Neutrophil (primary cell): ENCODE measurements at regions not wholly inside any gene's neighbourhood (a gene's known extent, or its start where the extent isn't known, plus 50 kb on each side); places are given as distances from the start of the nearest gene placed in this dataset.

Experiments used
- H3K27ac ChIP-seq: fragments of 200-600 bp; sonication (generic); 2 replicates; pipeline ENCODE4 v1.5.1; 2016; ENCODE audit warnings: mild to moderate bottlenecking, moderate library complexity
- H3K27me3 ChIP-seq: fragments of 200-600 bp; sonication (generic); 2 replicates; pipeline ENCODE4 v1.6.0; 2016; ENCODE audit warnings: mild to moderate bottlenecking
- H3K36me3 ChIP-seq: fragments of 200-600 bp; sonication (generic); 2 replicates; pipeline ENCODE4 v1.5.1; 2017
- H3K4me1 ChIP-seq, 2 experiments: fragments of 200-600 bp in 1 of 2; sonication (generic) in 1 of 2; 1 replicate in 1 of 2; 2 replicates in 1 of 2; pipeline versions ENCODE4 v1.5.1 to v1.6.1; 2013 to 2016; ENCODE audit warnings: low read depth in 1 of 2, low read length in 1 of 2, mild to moderate bottlenecking in 1 of 2, moderate library complexity in 1 of 2; ENCODE audit not compliant: control insufficient read depth in 1 of 2, insufficient read depth in 1 of 2
- H3K4me3 ChIP-seq, 2 experiments: fragments of 200-600 bp in 1 of 2; sonication (generic) in 1 of 2; 1 replicate in 1 of 2; 2 replicates in 1 of 2; pipeline ENCODE4 v1.5.1; 2013 to 2016; ENCODE audit warnings: low read depth in 1 of 2, low read length in 1 of 2, mild to moderate bottlenecking in 1 of 2, moderate library complexity in 1 of 2
- H3K9me3 ChIP-seq: fragments of 200-600 bp; sonication (generic); 2 replicates; pipeline ENCODE4 v1.5.1; 2016
- CTCF ChIP-seq: fragments of 200-600 bp; sonication (generic); IDR thresholded peaks from 2 replicates; pipeline ENCODE4 v1.5.1; 2016; ENCODE audit warnings: antibody characterized with exemption

GRCh38 chr2:22719396-22719795 lies 665.6 kb upstream of the KLHL29 start:
- no peaks in the 10 kb centered on the region for H3K9me3 ChIP-seq
- no peak overlapping the region for H3K27ac ChIP-seq
- no peaks in the 10 kb centered on the region for H3K27me3 ChIP-seq
- H3K4me3 ChIP-seq, result no peak overlapping the region
- no peaks in the 10 kb centered on the region for H3K36me3 ChIP-seq
- H3K4me1 ChIP-seq, result no peaks in the 10 kb centered on the region
- TF ChIP-seq CTCF, result no peak

DNA sequence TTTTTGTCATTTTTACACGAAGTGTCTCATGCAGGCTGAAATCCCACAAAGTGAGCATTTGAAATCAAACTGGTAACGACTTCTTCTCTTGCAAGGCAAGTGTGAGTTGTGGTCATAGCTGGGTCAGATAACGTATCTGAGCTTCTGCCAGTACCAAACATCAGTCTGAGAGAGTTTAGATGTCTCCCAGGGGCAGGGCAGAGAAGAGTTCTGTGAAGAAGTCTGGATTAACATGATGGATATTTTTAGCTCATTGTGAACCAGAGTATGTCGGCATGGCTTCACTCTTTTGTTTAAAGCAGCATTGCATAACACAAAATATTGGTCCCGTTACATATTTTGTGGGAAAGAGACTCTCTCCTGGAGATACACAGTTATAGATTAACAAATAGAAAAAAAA lies 655.5 kb upstream of the KLHL29 start:
- no peak for TF ChIP-seq CTCF
- no peak overlapping the region for H3K4me3 ChIP-seq
- H3K27me3 ChIP-seq, result no peaks in the 10 kb centered on the region
- H3K27ac ChIP-seq, result no peak overlapping the region
- no peaks in the 10 kb centered on the region for H3K4me1 ChIP-seq
- H3K36me3 ChIP-seq, result no peaks in the 10 kb centered on the region
- no peaks in the 10 kb centered on the region for H3K9me3 ChIP-seq

- Histone ChIP-seq H3K4me1 (no peaks in the 10 kb centered on the region), H3K27me3 (no peaks in the 10 kb centered on the region), H3K27ac (no peak overlapping the region), H3K36me3 (no peaks in the 10 kb centered on the region), H3K4me3 (no peak overlapping the region), H3K9me3 (no peaks in the 10 kb centered on the region)
- no peak for TF ChIP-seq CTCF
Measured at GRCh38 chr2:22734373-22735045, 650.5 kb upstream of the KLHL29 start.

DNA sequence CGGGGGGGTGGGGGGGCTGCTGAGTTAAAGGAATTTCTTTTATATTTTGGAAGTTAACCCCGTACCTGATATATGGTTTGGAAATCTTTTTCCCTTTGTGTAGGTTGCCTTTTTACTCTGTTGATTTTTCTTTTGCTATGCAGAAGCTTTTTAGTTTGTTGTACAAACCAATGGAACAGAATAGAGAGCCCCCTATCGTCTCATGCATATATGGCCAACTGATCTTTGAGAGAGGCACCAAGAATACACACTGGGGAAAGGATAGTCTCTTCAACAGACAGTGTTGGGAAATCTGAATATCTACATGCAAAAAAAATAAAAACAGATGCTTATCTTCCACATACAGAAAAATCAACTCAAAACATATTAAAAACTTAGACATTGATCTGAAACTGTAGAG lies 647.8 kb upstream of the KLHL29 start:
- no peaks in the 10 kb centered on the region for H3K27me3 ChIP-seq
- no peaks in the 10 kb centered on the region for H3K9me3 ChIP-seq
- no peaks in the 10 kb centered on the region for H3K4me1 ChIP-seq
- no peak overlapping the region for H3K4me3 ChIP-seq
- TF ChIP-seq CTCF, result no peak
- H3K36me3 ChIP-seq, result no peaks in the 10 kb centered on the region
- H3K27ac ChIP-seq, result no peak overlapping the region

DNA sequence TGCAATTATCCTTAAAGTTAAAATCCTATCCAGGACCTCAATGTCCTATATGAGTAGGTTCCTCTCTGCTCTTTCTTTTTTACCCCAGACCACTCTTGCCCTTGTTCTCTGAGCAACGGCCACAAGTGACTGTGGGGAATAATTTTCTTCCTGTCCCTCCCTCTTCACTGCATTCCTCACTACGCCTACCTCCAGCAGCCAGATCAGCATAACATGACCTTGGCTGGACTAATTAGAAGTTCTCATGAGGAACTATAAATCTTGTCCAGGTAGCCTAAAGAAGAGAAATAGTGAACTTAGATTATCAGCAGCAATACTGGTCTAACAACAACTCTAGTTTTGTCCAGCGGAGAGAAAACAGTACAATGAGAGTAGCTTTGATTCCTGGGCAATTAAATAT lies 643.8 kb upstream of the KLHL29 start:
- Histone ChIP-seq H3K4me3 (no peak overlapping the region), H3K9me3 (no peaks in the 10 kb centered on the region), H3K27me3 (no peaks in the 10 kb centered on the region), H3K4me1 (no peaks in the 10 kb centered on the region), H3K36me3 (no peaks in the 10 kb centered on the region), H3K27ac (no peak overlapping the region)
- TF ChIP-seq CTCF, result no peak

GRCh38 chr2:22748909-22749308 lies 636.1 kb upstream of the KLHL29 start:
- Histone ChIP-seq H3K9me3 (no peaks in the 10 kb centered on the region), H3K4me3 (no peak overlapping the region)
- TF ChIP-seq CTCF, result no peak

More at GRCh38 chr2:22748909-22749308, 636.1 kb upstream of the KLHL29 start:
- Histone ChIP-seq H3K27me3 (no peaks in the 10 kb centered on the region), H3K36me3 (no peaks in the 10 kb centered on the region), H3K27ac (no peak overlapping the region), H3K4me1 (no peaks in the 10 kb centered on the region)
